Omental fat pad (tissue), 3 donors: ENCODE measurements at regions not wholly inside any gene's neighbourhood (a gene's known extent, or its start where the extent isn't known, plus 50 kb on each side); places are given as distances from the start of the nearest gene placed in this dataset.

Experiments used
- ATAC-seq: fragments of 150-250 bp; one replicate; pipeline ENCODE4 v1.9.1; 2016; ENCODE audit warnings: mild to moderate bottlenecking, moderate library complexity; ENCODE audit not compliant: low FRiP score
- DNase-seq: peaks from one replicate; pipeline ENCODE4 v3.0.0-alpha.2; 2019; ENCODE audit warnings: low spot score
- TF ChIP-seq, protein P1 (sequence below), 3 donors: fragments of 450-650 bp; IDR thresholded peaks; one replicate each; pipeline ENCODE4 v1.5.1; 2016 to 2017; ENCODE audit warnings: antibody characterized with exemption in 3 of 3, mild to moderate bottlenecking in 3 of 3, moderate library complexity in 2 of 3

GRCh38 chr20:19004975-19005374 is 191.4 kb downstream of the SCP2D1 start:
- no peak for ATAC-seq
- DNase-seq = no peak
- TF ChIP-seq, protein P1, sequence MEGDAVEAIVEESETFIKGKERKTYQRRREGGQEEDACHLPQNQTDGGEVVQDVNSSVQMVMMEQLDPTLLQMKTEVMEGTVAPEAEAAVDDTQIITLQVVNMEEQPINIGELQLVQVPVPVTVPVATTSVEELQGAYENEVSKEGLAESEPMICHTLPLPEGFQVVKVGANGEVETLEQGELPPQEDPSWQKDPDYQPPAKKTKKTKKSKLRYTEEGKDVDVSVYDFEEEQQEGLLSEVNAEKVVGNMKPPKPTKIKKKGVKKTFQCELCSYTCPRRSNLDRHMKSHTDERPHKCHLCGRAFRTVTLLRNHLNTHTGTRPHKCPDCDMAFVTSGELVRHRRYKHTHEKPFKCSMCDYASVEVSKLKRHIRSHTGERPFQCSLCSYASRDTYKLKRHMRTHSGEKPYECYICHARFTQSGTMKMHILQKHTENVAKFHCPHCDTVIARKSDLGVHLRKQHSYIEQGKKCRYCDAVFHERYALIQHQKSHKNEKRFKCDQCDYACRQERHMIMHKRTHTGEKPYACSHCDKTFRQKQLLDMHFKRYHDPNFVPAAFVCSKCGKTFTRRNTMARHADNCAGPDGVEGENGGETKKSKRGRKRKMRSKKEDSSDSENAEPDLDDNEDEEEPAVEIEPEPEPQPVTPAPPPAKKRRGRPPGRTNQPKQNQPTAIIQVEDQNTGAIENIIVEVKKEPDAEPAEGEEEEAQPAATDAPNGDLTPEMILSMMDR (IDR thresholded peaks at IDR 0.05) = no peak

DNA sequence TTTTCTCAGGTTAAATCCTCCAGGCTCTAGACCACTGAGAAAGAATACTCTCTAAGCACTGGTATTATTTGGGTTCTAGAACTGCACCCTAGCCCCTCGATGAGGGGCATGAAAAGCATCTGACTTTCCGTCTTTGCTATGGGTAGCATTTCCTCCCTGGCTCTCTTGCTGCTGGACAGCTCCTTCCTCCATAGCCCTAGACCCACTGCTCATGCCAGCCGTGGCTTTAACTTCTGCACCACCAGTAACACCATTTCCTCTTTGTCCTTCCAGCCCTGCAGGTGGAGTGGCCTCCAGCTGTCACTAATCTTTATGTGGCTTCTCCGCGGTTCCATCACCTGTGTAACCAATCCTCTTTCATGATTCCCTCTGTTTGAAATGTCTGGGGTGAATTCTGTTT is 194.9 kb downstream of the SCP2D1 start:
- DNase-seq = no peak
- TF ChIP-seq, protein P1 (IDR thresholded peaks at IDR 0.05) = no peak
- no peak for ATAC-seq

- no peak for ATAC-seq
- DNase-seq = no peak
- TF ChIP-seq, protein P1 (IDR thresholded peaks at IDR 0.05) = no peak
These were observed 195.6 kb downstream of the SCP2D1 start for GRCh38 chr20:19009081-19009688.

DNA sequence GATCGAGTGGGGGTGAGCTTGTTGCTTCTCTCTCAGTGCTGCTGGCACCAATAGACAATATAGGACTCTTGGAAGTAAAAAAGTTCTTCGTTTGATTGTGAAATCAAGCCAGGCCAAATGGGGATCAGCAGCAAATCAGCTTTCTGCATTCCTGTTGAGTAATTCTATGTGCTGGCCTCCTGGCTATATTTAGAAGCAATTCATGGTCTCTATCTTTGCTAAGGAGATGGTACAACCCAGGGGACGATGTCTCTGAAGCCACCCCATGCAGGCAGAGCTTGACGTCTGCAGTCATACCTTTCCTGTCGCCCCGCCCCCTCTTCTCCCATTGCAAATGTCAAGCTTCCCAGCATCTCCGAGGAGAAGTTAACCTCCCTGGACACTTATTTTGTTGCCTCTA is 199.1 kb downstream of the SCP2D1 start:
- DNase-seq (no peak), ATAC-seq (peak; percentile 42)

GRCh38 chr20:19013907-19014306 is 198.5 kb upstream of the SLC24A3 start:
- ATAC-seq (no peak), DNase-seq (no peak)
- TF ChIP-seq, protein P1 (IDR thresholded peaks at IDR 0.05) = no peak

More for the DNA sequence above, 199.1 kb downstream of the SCP2D1 start:
- TF ChIP-seq, protein P1 (IDR thresholded peaks at IDR 0.05) = no peak

- DNase-seq = no peak
- no peak for ATAC-seq
- TF ChIP-seq, protein P1 (IDR thresholded peaks at IDR 0.05) = no peak
These were observed 196.9 kb upstream of the SLC24A3 start for GRCh38 chr20:19015351-19016139.

GRCh38 chr20:19016140-19016497 is 196.3 kb upstream of the SLC24A3 start:
- TF ChIP-seq, protein P1 (IDR thresholded peaks at IDR 0.05) = no peak
- no peak for ATAC-seq

More at GRCh38 chr20:19016140-19016497, 196.3 kb upstream of the SLC24A3 start:
- DNase-seq = no peak
